NB4 (cell line): ENCODE measurements at regions not wholly inside any gene's neighbourhood (a gene's known extent, or its start where the extent isn't known, plus 50 kb on each side); places are given as distances from the start of the nearest gene placed in this dataset.

ENCODE experiments used
- DNase-seq: peaks from one replicate; pipeline ENCODE4 v3.0.0; 2010; ENCODE audit warnings: low read depth
- H3K4me3 ChIP-seq: one replicate; pipeline ENCODE4 v1.5.1; 2011; ENCODE audit warnings: mild to moderate bottlenecking, low read depth, low read length, moderate library complexity
- MYC ChIP-seq: IDR thresholded peaks from 2 replicates; pipeline ENCODE4 v1.6.1; 2011; ENCODE audit warnings: low read depth, low read length
- POLR2A ChIP-seq: IDR thresholded peaks from 2 replicates; pipeline ENCODE4 v1.6.1; 2011; ENCODE audit warnings: mild to moderate bottlenecking; ENCODE audit not compliant: insufficient read length; ENCODE audit errors: extremely low read depth
- TF ChIP-seq, protein P1 (sequence below): IDR thresholded peaks from 2 replicates; pipeline ENCODE4 v1.6.1; 2011; ENCODE audit warnings: low read depth, low read length
- TF ChIP-seq, protein P2 (sequence below): IDR thresholded peaks from one replicate; pipeline ENCODE4 v1.5.1; 2012; ENCODE audit warnings: low read depth, low read length

DNA sequence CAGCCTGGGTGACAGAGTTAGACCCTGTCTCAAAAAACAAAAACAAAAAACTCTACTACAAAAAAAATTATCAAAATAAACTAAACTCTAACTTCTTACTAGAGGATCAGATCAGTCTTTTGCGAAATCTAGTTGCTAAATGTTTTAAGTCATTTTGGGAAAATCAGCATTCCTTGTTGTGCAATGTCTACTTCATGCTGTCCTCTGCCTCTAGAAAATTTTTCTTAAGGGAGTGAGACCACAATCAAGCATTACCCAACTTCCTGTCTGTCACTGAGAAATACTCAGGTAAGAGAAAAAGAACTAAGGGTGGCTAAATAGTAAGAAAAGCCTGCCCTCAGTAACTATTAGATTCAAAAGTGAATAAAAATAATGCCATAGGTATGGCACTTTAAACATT, 67.2 kb upstream of the FOXD3 start:
- DNase-seq: peak; percentile 57
- no peak overlapping the region for H3K4me3 ChIP-seq
- TF ChIP-seq POLR2A: no peak
- TF ChIP-seq MYC: no peak
- TF ChIP-seq, protein P1, sequence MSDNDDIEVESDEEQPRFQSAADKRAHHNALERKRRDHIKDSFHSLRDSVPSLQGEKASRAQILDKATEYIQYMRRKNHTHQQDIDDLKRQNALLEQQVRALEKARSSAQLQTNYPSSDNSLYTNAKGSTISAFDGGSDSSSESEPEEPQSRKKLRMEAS: no peak
- TF ChIP-seq, protein P2, sequence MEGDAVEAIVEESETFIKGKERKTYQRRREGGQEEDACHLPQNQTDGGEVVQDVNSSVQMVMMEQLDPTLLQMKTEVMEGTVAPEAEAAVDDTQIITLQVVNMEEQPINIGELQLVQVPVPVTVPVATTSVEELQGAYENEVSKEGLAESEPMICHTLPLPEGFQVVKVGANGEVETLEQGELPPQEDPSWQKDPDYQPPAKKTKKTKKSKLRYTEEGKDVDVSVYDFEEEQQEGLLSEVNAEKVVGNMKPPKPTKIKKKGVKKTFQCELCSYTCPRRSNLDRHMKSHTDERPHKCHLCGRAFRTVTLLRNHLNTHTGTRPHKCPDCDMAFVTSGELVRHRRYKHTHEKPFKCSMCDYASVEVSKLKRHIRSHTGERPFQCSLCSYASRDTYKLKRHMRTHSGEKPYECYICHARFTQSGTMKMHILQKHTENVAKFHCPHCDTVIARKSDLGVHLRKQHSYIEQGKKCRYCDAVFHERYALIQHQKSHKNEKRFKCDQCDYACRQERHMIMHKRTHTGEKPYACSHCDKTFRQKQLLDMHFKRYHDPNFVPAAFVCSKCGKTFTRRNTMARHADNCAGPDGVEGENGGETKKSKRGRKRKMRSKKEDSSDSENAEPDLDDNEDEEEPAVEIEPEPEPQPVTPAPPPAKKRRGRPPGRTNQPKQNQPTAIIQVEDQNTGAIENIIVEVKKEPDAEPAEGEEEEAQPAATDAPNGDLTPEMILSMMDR: no peak

DNA sequence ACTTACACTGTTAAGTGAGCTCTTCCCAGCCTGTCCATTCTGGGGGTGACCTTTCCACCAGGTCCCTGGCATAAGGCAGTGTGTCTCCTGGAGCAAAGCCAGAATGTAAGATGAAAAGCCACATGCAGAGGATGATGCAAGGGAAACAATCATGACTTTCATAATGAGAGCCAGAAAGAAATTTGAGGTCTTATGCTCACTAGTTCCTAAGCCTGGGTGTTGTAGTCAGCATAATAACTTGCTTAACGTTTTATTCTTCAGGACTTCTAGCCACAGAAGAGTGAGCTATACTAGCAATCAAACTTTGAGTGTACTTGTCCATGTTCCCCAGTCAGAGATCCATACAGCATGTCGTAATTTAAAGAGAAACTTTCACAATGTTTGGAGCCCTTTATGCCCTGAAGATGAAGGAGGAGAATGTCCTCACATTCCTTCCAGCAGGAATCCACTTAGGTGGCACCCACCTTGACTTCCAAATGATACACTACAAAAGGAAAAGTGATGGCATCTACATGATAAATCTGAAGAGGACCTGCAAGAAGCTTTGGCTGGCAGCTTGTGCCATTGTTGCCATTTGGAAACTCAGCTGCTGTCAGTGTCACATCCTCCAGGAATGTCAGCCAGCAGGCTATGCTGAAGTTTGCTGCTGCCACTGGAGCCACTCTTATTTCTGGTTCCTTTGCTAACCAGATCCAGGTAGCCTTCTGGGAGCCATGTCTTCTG, 60.5 kb upstream of the FOXD3 start:
- no peak overlapping the region for H3K4me3 ChIP-seq
- peak; percentile 34 for DNase-seq
- no peak for TF ChIP-seq MYC
- TF ChIP-seq POLR2A: no peak
- TF ChIP-seq, protein P2: no peak
- TF ChIP-seq, protein P1: no peak

DNA sequence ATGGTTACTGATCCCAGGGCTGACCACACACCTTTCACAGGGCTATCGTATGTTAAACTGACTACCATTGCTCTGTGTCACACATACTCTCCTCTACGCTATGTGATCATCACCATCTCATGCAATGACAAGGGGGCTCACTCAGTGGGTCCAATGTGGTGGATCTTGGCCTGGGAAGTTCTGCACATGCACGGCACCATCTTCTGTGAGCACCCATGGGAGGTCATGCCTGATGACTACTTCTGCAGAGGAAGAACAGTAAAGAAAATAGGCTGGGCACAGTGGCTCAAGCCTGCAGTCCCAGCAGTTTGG, 60.0 kb upstream of the FOXD3 start:
- TF ChIP-seq MYC (no peak), POLR2A (no peak)
- TF ChIP-seq, protein P1: no peak
- H3K4me3 ChIP-seq: no peak overlapping the region
- no peak for DNase-seq

DNA sequence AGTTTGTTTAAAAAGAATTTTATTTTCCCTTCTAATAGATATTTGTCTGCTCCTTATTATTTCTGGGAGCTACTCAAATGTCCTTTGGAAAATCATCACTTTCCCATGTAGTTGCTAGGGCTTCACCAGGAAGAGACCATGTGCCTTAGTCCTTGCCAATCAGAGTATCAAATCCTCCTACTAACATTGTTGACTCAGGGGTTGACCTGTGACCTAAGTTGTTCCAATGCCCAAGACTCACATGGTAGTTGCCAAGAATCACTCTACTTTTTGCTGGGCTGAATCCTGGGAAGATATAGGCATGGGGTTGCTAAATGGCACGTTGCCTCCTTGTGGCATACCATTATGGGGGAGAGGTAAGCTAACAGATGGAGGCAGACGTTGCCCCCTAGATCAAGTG, 58.2 kb upstream of the FOXD3 start:
- TF ChIP-seq, protein P2: no peak
- TF ChIP-seq, protein P1: no peak
- no peak for TF ChIP-seq MYC
- no peak overlapping the region for H3K4me3 ChIP-seq
- DNase-seq: no peak

DNA sequence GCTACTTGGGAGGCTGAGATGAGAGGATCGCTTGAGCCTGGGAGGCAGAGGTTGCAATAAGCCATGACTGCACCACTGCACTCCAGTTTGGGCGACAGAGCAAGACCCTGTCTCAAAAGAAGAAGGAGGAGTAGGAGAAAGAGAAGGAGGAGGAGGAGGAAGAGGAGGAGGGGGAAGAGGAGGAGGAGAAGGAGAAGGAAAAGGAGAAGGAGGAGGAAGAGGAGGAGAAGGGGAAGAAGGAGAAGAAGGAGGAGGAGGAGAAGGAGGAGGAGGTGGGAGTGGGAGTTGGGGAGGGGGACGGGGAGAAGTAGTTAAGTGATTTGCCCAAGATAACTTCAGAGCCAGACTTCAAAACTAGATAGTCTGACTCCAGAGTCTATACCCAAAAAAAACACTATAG, 55.5 kb upstream of the FOXD3 start:
- DNase-seq: no peak
- TF ChIP-seq MYC: no peak
- no peak for TF ChIP-seq POLR2A
- TF ChIP-seq, protein P2: no peak
- TF ChIP-seq, protein P1: no peak
- H3K4me3 ChIP-seq: no peak overlapping the region

DNA sequence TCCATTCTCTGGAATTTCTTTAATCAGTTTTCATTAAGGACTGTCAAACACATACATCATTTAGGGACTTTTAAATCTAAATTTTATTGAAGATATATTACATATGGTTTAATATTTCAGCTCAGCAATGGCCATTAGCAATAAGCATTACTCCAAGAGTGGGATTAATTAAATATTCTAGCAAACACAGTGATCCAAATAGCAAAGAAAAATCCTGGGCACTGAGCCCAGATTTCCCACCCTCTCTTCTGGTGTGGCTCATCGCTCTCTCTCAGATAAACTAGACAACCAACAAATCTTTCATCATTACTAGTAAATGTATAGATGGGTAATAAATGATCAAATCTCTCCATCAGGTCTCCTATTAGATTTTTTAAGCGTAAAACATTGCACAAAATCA, 53.5 kb upstream of the FOXD3 start:
- no peak for DNase-seq
- H3K4me3 ChIP-seq: no peak overlapping the region
- TF ChIP-seq POLR2A (no peak), MYC (no peak)
- TF ChIP-seq, protein P2: no peak
- TF ChIP-seq, protein P1: no peak
